Epidermal melanocyte (primary cell): ENCODE measurements at regions not wholly inside any gene's neighbourhood (a gene's known extent, or its start where the extent isn't known, plus 50 kb on each side); places are given as distances from the start of the nearest gene placed in this dataset.

Source experiments
- DNase-seq: peaks from one replicate; pipeline ENCODE4 v3.0.0; 2011; ENCODE audit warnings: low spot score; ENCODE audit not compliant: insufficient read length

DNA sequence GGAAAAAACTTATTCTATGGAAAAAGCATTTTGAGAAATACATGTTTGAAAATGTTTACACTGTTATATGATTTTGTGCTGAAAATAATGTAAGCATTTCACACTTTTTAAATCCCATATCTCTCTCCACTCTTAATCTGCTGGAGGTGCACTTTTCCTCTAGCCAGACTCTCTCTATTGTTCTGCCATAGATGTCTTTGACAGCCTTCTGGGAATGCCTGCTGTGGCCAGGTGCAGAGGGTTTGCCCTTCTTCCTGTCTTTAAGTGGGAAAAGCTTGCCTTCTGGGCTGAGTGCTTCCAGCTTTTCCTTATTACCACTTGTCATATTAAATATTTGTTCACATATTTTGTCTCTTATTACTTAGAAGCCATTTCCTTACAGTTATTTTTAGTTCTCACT is 60.1 kb upstream of the PPM1H start:
- DNase-seq = no peak

DNA sequence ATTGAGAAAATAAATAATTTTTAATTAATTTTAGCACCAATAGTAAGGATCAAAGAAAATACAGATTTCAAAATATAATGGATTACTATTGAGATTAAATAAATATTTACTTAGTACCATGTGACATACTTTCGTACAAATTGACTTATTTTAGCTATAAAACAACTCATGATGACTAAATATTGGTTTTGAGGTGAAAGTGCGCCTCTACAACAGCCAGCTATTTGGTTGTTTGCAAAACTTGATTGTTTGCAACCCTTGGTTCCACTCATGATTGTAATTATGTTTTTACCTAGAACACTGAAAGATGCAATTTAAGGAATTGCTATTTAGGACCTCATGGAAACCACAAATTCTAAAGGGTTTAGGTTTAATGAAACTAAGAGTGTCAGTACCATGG is 51.9 kb upstream of the PPM1H start:
- no peak for DNase-seq
